ENCODE measurements at regions not wholly inside any gene's neighbourhood (a gene's known extent, or its start where the extent isn't known, plus 50 kb on each side); places are given as distances from the start of the nearest gene placed in this dataset.
A peak's percentile ranks its signal among the peaks of the same experiment; 100 is the strongest.

DNA sequence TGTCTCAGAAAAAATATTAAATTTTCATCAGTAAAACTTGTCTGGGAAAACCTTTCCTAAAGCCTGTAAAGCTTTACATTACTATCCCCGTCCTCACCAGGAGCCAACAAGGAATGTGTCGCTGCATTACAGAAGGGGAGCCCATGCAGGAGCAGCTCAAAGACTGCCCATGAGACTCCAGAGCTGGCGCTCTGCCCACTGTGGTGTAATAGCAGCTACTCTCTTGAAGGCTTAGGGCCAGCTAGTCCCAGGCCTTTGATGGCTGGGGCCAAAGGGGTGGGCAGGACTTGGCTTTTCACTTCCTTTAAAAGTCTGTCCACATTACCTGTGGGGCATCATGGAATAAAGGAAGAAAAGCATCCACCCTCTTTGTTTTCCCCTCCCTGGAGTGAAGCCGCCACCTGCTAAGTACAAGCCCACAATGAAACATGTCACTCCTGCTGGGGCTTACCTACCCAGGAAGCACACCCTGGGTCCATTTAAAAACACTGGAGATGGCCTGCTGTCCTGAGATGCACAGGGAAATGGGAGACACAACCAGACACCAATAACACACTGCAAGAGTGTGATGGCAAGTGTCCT, 150.7 kb downstream of the ADAMTS15 start:
- TF ChIP-seq, protein P1, sequence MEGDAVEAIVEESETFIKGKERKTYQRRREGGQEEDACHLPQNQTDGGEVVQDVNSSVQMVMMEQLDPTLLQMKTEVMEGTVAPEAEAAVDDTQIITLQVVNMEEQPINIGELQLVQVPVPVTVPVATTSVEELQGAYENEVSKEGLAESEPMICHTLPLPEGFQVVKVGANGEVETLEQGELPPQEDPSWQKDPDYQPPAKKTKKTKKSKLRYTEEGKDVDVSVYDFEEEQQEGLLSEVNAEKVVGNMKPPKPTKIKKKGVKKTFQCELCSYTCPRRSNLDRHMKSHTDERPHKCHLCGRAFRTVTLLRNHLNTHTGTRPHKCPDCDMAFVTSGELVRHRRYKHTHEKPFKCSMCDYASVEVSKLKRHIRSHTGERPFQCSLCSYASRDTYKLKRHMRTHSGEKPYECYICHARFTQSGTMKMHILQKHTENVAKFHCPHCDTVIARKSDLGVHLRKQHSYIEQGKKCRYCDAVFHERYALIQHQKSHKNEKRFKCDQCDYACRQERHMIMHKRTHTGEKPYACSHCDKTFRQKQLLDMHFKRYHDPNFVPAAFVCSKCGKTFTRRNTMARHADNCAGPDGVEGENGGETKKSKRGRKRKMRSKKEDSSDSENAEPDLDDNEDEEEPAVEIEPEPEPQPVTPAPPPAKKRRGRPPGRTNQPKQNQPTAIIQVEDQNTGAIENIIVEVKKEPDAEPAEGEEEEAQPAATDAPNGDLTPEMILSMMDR (IDR thresholded peaks at IDR 0.05): no peak
- peak; percentile 41 for ATAC-seq (ENCODE audit: low FRiP score)
- peak; percentile 74 for DNase-seq (ENCODE audit: low spot score)

DNA sequence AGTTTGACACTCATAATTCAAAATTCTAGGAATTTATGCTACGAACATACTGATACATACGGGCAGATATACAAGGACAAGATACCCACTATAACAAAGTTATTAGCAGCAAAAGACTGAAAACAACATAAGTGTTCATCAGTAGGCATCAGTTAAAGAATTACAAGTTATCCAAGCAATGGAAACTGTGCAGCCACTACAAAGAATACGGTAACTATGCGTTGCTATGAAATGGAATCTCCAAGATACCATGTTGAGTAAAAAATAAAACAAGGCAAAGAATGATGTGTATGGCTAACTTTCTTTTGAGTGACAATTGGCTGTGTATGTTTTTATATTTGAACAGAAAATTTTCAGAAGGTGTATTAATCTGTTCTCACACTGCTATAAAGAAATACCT, 151.7 kb downstream of the ADAMTS15 start:
- TF ChIP-seq, protein P1 (IDR thresholded peaks at IDR 0.05): no peak
- DNase-seq (ENCODE audit: low spot score) (no peak), ATAC-seq (ENCODE audit: low FRiP score) (no peak)

DNA sequence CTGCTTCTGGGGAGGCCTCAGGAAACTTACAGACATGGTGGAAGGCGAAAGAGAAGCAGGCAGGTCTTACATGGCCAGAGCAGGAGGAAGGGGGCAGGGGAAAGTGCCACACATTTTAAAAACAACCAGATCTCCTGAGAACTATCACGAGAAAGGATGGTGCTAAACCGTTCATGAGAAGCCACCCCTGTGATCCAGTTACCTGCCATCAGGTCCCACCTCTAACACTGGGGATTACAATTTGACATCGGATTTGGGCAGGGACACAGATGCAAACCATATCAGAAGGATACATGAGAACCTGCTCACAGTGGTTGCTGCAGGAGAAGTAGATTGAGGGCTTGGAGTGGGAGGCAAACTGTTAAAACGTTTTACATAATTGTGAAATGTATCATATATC, 152.2 kb downstream of the ADAMTS15 start:
- TF ChIP-seq, protein P1 (IDR thresholded peaks at IDR 0.05): no peak
- ATAC-seq (ENCODE audit: low FRiP score) (no peak), DNase-seq (ENCODE audit: low spot score) (no peak)

DNA sequence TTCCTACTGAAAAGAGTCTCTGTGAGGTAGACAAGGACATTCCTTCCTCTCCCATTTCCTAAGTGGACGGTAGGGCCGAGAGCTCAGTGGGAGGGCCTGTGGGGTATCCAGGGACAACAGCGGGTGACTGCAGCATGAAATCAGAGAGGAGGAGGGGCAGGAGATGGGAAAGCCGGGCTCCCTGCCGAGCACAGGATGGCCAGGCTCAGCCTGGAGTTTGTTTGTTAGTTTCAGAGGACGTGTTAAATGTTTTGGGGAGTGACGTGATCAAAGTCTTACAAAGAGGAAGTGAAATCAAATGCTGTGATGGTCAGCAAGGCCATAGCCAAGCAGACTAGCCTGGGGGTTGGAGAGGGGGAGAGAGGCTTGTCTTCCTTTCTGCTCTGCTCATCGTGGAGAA, 152.7 kb downstream of the ADAMTS15 start:
- TF ChIP-seq, protein P1 (IDR thresholded peaks at IDR 0.05): no peak
- DNase-seq (ENCODE audit: low spot score): no peak
- peak; percentile 68 for ATAC-seq (ENCODE audit: low FRiP score)

DNA sequence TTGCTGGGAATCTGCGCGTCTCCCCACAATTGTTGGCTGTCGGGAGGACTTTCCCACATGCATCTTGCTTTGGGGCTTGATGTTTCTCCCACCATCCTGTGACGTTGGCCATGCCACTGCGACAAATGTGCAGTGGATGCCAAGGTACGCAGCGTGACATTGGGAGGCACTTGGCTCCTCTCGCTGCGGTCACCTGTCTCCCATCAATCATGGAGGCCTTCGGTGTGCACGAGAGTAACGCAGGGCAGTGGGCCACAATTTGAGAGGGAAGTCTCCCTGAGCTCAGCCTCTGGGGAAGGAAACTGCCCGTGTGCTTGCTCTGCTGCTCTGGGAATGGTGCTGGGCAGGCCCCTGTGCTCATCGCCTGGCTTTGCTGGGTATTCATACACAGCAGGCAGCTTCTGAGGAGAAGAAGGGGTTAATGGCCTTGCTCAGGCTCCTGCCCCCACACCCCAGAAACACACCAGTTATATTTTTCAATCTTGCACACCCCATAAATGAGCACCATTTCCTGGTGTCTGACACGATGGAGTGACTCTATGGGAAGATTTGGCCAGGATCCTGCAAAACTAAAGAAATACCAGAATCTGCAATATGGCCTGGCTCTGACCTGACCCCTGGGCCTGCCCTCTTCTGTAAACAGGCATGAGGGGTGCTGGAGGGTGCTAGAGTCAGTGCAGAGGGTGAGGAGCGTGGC, 153.5 kb downstream of the ADAMTS15 start:
- ATAC-seq (ENCODE audit: low FRiP score) (no peak), DNase-seq (ENCODE audit: low spot score) (no peak)
- TF ChIP-seq, protein P1 (IDR thresholded peaks at IDR 0.05): no peak

DNA sequence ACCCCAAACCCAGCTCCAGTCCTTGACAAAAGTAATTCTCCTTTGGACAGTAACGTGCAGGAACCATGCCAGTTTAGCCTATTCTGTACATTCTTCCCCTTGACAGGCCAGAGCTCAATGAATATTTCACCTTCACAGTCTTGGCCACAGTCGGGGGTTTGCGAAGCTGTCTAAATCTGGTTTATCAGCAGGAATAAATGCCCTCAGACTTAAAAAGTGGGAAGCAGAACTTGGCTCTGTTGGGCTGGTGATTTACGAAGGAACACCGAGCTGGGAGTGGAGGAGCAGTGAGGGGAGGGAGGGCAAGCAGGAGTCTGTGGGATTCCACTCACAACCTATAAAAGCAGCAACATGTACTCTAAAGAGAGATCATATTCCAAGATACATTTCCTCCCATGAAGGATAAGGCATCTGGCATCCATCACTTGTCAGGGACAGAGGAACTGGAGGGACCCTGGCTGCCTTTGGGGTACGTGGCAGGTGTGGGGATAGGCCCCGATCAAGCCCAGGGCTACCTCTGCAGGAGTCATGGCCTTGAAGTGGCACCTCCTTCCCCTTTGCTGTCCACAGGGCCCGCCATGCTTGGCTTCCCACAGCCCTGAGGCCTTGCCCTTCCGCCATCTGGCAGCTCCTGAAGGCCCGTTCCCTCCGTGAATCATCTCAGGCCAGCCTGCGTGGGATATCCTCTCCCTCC, 154.3 kb downstream of the ADAMTS15 start:
- DNase-seq (ENCODE audit: low spot score) (no peak), ATAC-seq (ENCODE audit: low FRiP score) (no peak)
- TF ChIP-seq, protein P1 (IDR thresholded peaks at IDR 0.05): no peak
